IMR-90 (cell line): ENCODE measurements at regions not wholly inside any gene's neighbourhood (a gene's known extent, or its start where the extent isn't known, plus 50 kb on each side); places are given as distances from the start of the nearest gene placed in this dataset.

Source experiments
- ATAC-seq: fragments of 200-7000 bp; cut with Tn5 transposase; 2 replicates; pipeline ENCODE4 v1.9.1; 2020; ENCODE audit warnings: low read depth, mild to moderate bottlenecking, moderate library complexity
- BruUV-seq: library from RNA; stranded (reverse); fragments of 400-500 nt; replicated peaks from 2 replicates; lab custom pipeline; 2021; lab: Mats Ljungman, UMichigan
- CTCF ChIA-PET: fragments of 300-600 bp; formaldehyde crosslinking; extraction: SDS; loops from one replicate; lab custom pipeline; 2021; ENCODE audit warnings: antibody characterized with exemption; lab: Yijun Ruan, JAX
- POLR2A ChIA-PET: fragments of 300-600 bp; sonication (Branson Sonifier 250); formaldehyde crosslinking; loops from one replicate; lab custom pipeline; 2022; ENCODE audit warnings: antibody characterized with exemption; ENCODE audit not compliant: unreplicated experiment; lab: Charles Lee
- DNase-seq: peaks from one replicate; pipeline ENCODE4 v3.0.0; 2013
- H2AFZ ChIP-seq: replicated peaks from 2 replicates; pipeline ENCODE3; 2013; ENCODE audit warnings: low read length, mild to moderate bottlenecking; ENCODE audit not compliant: poor library complexity
- H2AK5ac ChIP-seq: 2 replicates; pipeline ENCODE4 v1.6.1; 2013; ENCODE audit warnings: low read depth, low read length, inconsistent platforms
- H2AK9ac ChIP-seq: replicated peaks from 2 replicates; pipeline ENCODE3; 2013; ENCODE audit warnings: mild to moderate bottlenecking, low read depth, low read length, moderate library complexity; ENCODE audit not compliant: poor library complexity
- H2BK120ac ChIP-seq: 2 replicates; pipeline ENCODE4 v1.6.1; 2013; ENCODE audit warnings: low read depth, low read length, inconsistent platforms
- H2BK15ac ChIP-seq: 3 replicates; pipeline ENCODE4 v1.6.1; 2013; ENCODE audit warnings: low read depth, low read length, inconsistent platforms
- H2BK20ac ChIP-seq: 2 replicates; pipeline ENCODE4 v1.6.1; 2013; ENCODE audit warnings: low read depth, mild to moderate bottlenecking, inconsistent platforms, low read length, moderate library complexity
- H2BK5ac ChIP-seq: 2 replicates; pipeline ENCODE4 v1.6.1; 2013; ENCODE audit warnings: mild to moderate bottlenecking, low read depth, low read length, inconsistent platforms; ENCODE audit not compliant: poor library complexity, severe bottlenecking
- H3K14ac ChIP-seq: replicated peaks from 2 replicates; pipeline ENCODE4 v1.6.1; 2013; ENCODE audit warnings: low read depth, low read length, inconsistent platforms
- H3K18ac ChIP-seq: 2 replicates; pipeline ENCODE4 v1.6.1; 2013; ENCODE audit warnings: low read depth, low read length, control low read depth
- H3K23ac ChIP-seq: 2 replicates; pipeline ENCODE4 v1.6.1; 2013; ENCODE audit warnings: low read depth, low read length, inconsistent platforms
- H3K27ac ChIP-seq: 2 replicates; pipeline ENCODE4 v1.5.1; 2013; ENCODE audit warnings: mild to moderate bottlenecking, control low read depth, low read length; ENCODE audit not compliant: insufficient read depth
- H3K27me3 ChIP-seq: 2 replicates; pipeline ENCODE4 v1.6.1; 2013; ENCODE audit warnings: low read length; ENCODE audit not compliant: control insufficient read depth, insufficient read depth
- H3K36me3 ChIP-seq: 2 replicates; pipeline ENCODE4 v1.6.1; 2013; ENCODE audit warnings: low read length, mixed read lengths; ENCODE audit not compliant: control insufficient read depth, insufficient read depth
- H3K4ac ChIP-seq: 2 replicates; pipeline ENCODE4 v1.6.1; 2013; ENCODE audit warnings: low read depth, low read length, inconsistent platforms
- H3K4me1 ChIP-seq: 2 replicates; pipeline ENCODE4 v1.6.1; 2013; ENCODE audit warnings: low read length, mixed read lengths; ENCODE audit not compliant: control insufficient read depth, insufficient read depth
- H3K4me2 ChIP-seq: 2 replicates; pipeline ENCODE4 v1.6.1; 2013; ENCODE audit warnings: low read depth, mild to moderate bottlenecking, control low read depth, low read length, moderate library complexity
- H3K4me3 ChIP-seq: 2 replicates; pipeline ENCODE4 v1.5.1; 2013; ENCODE audit warnings: low read depth, mild to moderate bottlenecking, control low read depth, low read length, moderate library complexity; ENCODE audit not compliant: insufficient read depth
- H3K56ac ChIP-seq: 2 replicates; pipeline ENCODE4 v1.6.1; 2013; ENCODE audit warnings: low read length, inconsistent platforms; ENCODE audit not compliant: insufficient read depth; ENCODE audit errors: extremely low read depth
- H3K79me1 ChIP-seq, 2 experiments: 2 replicates each; pipeline ENCODE4 v1.6.1; 2013; ENCODE audit warnings: low read length in 2 of 2, inconsistent platforms in 1 of 2, low read depth in 1 of 2
- H3K9ac ChIP-seq: 2 replicates; pipeline ENCODE4 v1.6.1; 2013; ENCODE audit warnings: low read depth, low read length, control low read depth
- H3K9me1 ChIP-seq: 2 replicates; pipeline ENCODE4 v1.6.1; 2013; ENCODE audit warnings: low read length, inconsistent platforms; ENCODE audit not compliant: insufficient read depth
- H3K9me3 ChIP-seq: 2 replicates; pipeline ENCODE4 v1.6.1; 2013; ENCODE audit warnings: low read length; ENCODE audit not compliant: control insufficient read depth, insufficient read depth
- H4K20me1 ChIP-seq: 2 replicates; pipeline ENCODE4 v1.6.1; 2013; ENCODE audit warnings: low read length, inconsistent platforms; ENCODE audit not compliant: insufficient read depth
- H4K5ac ChIP-seq: 2 replicates; pipeline ENCODE4 v1.6.1; 2013; ENCODE audit warnings: mild to moderate bottlenecking, low read depth, low read length, control low read depth
- H4K8ac ChIP-seq, 2 experiments: 2 replicates each; pipeline ENCODE4 v1.6.1; 2013; ENCODE audit warnings: low read depth in 2 of 2, low read length in 2 of 2, control low read depth in 1 of 2, inconsistent platforms in 1 of 2
- H4K91ac ChIP-seq: 2 replicates; pipeline ENCODE4 v1.6.1; 2013; ENCODE audit warnings: low read depth, low read length, inconsistent platforms; ENCODE audit not compliant: insufficient read depth
- BHLHE40 ChIP-seq: fragments of 150-350 bp; IDR thresholded peaks from 2 replicates; pipeline ENCODE4 v1.6.1; 2016; ENCODE audit warnings: mild to moderate bottlenecking, low read depth, low read length
- CEBPB ChIP-seq: IDR thresholded peaks from 2 replicates; pipeline ENCODE4 v1.6.1; 2012; ENCODE audit warnings: low read depth, low read length, improper control_type of control experiment
- CHD1 ChIP-seq: IDR thresholded peaks from 2 replicates; pipeline ENCODE4 v1.6.1; 2012; ENCODE audit warnings: low read depth, low read length, improper control_type of control experiment
- MAFK ChIP-seq: IDR thresholded peaks from 2 replicates; pipeline ENCODE4 v1.6.1; 2012; ENCODE audit warnings: low read depth, low read length, improper control_type of control experiment
- MAZ ChIP-seq: IDR thresholded peaks from 2 replicates; pipeline ENCODE4 v1.6.1; 2012; ENCODE audit warnings: low read depth, mild to moderate bottlenecking, low read length, improper control_type of control experiment, moderate library complexity, borderline replicate concordance
- MXI1 ChIP-seq: IDR thresholded peaks from 2 replicates; pipeline ENCODE4 v1.6.1; 2012; ENCODE audit warnings: low read depth, mild to moderate bottlenecking, low read length, moderate library complexity, borderline replicate concordance
- NFE2L2 ChIP-seq: fragments of 150-350 bp; IDR thresholded peaks from 2 replicates; pipeline ENCODE4 v1.6.1; 2016; ENCODE audit warnings: low read depth, mild to moderate bottlenecking, low read length
- POLR2A ChIP-seq: IDR thresholded peaks from 2 replicates; pipeline ENCODE4 v1.6.1; 2012; ENCODE audit warnings: mild to moderate bottlenecking, low read depth, low read length
- RAD21 ChIP-seq: IDR thresholded peaks from 2 replicates; pipeline ENCODE4 v1.6.1; 2012; ENCODE audit warnings: low read length, improper control_type of control experiment
- RCOR1 ChIP-seq: IDR thresholded peaks from 2 replicates; pipeline ENCODE4 v1.6.1; 2012; ENCODE audit warnings: mild to moderate bottlenecking, low read length, improper control_type of control experiment; ENCODE audit not compliant: insufficient replicate concordance
- RFX5 ChIP-seq: IDR thresholded peaks from 2 replicates; pipeline ENCODE4 v1.8.0; 2012; ENCODE audit warnings: low read depth, mild to moderate bottlenecking, low read length, moderate library complexity
- WGBS, 2 experiments: methylation state at CpG; one replicate each; pipeline versions ENCODE4 v1.1.5 to v1.1.7; 2013; ENCODE audit warnings: missing lambda C conversion rate in 2 of 2; ENCODE audit not compliant: insufficient read length in 1 of 2; ENCODE audit errors: extremely low coverage in 2 of 2; 5-methylcytosine and 5-hydroxymethylcytosine counted together
- dilution Hi-C: fragments of 300-500 bp; cut with HindIII; formaldehyde crosslinking; loops from one replicate; pipeline ENCODE4 v1.14.3; 2018; ENCODE audit warnings: low sequenced_read_pairs; ENCODE audit not compliant: unreplicated experiment
- in situ Hi-C: fragments of 300-500 bp; cut with MboI; formaldehyde crosslinking; loops from 3 replicates; pipeline ENCODE4 v1.14.3; 2019; ENCODE audit warnings: low sequenced_read_pairs, inconsistent platforms, mixed read lengths
- intact Hi-C: fragments of 100-400 bp; cut with micrococcal nuclease; formaldehyde crosslinking; loops from 2 replicates; pipeline ENCODE4 v1.10.0; 2022
- TF ChIP-seq, protein P1 (sequence below): fragments of 150-350 bp; IDR thresholded peaks from 2 replicates; pipeline ENCODE4 v1.6.1; 2016; ENCODE audit warnings: low read depth, mild to moderate bottlenecking, low read length, moderate library complexity, borderline replicate concordance
- TF ChIP-seq, protein P2 (sequence below): fragments of 150-350 bp; IDR thresholded peaks from 2 replicates; pipeline ENCODE4 v1.6.1; 2017; ENCODE audit warnings: mild to moderate bottlenecking, antibody characterized with exemption, low read length, low read depth
- TF ChIP-seq, protein P3 (sequence below): conservative IDR thresholded peaks from 2 replicates; pipeline ENCODE4 v1.5.1; 2012; ENCODE audit warnings: mild to moderate bottlenecking, low read depth, low read length, improper control_type of control experiment

DNA sequence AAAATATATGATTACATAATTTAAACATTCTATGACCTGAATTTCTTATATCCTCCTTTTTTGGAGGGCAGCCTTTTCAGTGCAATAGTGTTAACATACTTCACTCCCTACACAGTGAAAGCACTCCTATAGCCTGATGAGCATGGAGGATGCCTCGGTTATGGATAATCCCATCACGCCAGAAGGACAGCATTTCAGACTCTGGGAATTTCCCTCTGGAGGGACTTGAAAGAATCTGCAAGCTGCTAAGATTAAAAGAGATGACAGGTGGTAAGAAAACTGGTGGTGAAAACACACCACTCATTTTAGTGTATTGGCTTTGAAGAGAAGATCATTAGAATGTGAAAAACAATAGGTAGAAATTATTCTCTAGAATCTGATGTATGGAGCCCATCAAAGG is 99.3 kb upstream of the LMNTD1 start:
- CTCF ChIA-PET, result no interaction called here
- ATAC-seq, result no peak
- no CpG with 5 or more reads among the region's 2 CpGs for WGBS, 2 experiments

More for the DNA sequence above, 99.3 kb upstream of the LMNTD1 start:
- Histone ChIP-seq H4K91ac (no peak overlapping the region), H4K20me1 (no peaks in the 10 kb centered on the region), H4K8ac (no peak overlapping the region), H2BK120ac (no peak overlapping the region), H3K9me3 (no peaks in the 10 kb centered on the region), H2BK20ac (no peak overlapping the region), H3K9ac (no peak overlapping the region), H2AFZ (no peak overlapping the region), H2BK15ac (no peak overlapping the region), H3K4me1 (no peaks in the 10 kb centered on the region), H3K14ac (no peak overlapping the region), H3K36me3 (no peaks in the 10 kb centered on the region), H3K18ac (no peak overlapping the region), H2BK5ac (no peak overlapping the region), H3K4me3 (no peak overlapping the region), H3K9me1 (no peaks in the 10 kb centered on the region), H3K23ac (no peak overlapping the region), H2AK5ac (no peak overlapping the region), H3K27ac (no peak overlapping the region), H3K4ac (no peak overlapping the region), H3K79me1 (no peaks in the 10 kb centered on the region), H3K27me3 (no peaks in the 10 kb centered on the region), H4K5ac (no peak overlapping the region), H2AK9ac (no peak overlapping the region), H3K4me2 (no peak overlapping the region), H3K56ac (no peak overlapping the region)
- POLR2A ChIA-PET, result no interaction called here
- BruUV-seq, result no TSS peak
- dilution Hi-C loops, result no loop called here
- intact Hi-C loops, result no loop called here
- in situ Hi-C loops, result no loop called here
- DNase-seq, result no peak
- TF ChIP-seq RCOR1 (no peak), CHD1 (no peak), RFX5 (no peak), CEBPB (no peak), NFE2L2 (no peak), MAFK (no peak), MXI1 (no peak), MAZ (no peak), POLR2A (no peak), RAD21 (no peak), BHLHE40 (no peak)
- TF ChIP-seq, protein P1, sequence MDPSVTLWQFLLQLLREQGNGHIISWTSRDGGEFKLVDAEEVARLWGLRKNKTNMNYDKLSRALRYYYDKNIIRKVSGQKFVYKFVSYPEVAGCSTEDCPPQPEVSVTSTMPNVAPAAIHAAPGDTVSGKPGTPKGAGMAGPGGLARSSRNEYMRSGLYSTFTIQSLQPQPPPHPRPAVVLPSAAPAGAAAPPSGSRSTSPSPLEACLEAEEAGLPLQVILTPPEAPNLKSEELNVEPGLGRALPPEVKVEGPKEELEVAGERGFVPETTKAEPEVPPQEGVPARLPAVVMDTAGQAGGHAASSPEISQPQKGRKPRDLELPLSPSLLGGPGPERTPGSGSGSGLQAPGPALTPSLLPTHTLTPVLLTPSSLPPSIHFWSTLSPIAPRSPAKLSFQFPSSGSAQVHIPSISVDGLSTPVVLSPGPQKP, result no peak
- TF ChIP-seq, protein P2, sequence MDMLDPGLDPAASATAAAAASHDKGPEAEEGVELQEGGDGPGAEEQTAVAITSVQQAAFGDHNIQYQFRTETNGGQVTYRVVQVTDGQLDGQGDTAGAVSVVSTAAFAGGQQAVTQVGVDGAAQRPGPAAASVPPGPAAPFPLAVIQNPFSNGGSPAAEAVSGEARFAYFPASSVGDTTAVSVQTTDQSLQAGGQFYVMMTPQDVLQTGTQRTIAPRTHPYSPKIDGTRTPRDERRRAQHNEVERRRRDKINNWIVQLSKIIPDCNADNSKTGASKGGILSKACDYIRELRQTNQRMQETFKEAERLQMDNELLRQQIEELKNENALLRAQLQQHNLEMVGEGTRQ, result no peak
- TF ChIP-seq, protein P3, sequence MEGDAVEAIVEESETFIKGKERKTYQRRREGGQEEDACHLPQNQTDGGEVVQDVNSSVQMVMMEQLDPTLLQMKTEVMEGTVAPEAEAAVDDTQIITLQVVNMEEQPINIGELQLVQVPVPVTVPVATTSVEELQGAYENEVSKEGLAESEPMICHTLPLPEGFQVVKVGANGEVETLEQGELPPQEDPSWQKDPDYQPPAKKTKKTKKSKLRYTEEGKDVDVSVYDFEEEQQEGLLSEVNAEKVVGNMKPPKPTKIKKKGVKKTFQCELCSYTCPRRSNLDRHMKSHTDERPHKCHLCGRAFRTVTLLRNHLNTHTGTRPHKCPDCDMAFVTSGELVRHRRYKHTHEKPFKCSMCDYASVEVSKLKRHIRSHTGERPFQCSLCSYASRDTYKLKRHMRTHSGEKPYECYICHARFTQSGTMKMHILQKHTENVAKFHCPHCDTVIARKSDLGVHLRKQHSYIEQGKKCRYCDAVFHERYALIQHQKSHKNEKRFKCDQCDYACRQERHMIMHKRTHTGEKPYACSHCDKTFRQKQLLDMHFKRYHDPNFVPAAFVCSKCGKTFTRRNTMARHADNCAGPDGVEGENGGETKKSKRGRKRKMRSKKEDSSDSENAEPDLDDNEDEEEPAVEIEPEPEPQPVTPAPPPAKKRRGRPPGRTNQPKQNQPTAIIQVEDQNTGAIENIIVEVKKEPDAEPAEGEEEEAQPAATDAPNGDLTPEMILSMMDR, result no peak
